NCI-H226 (cell line): ENCODE measurements at regions not wholly inside any gene's neighbourhood (a gene's known extent, or its start where the extent isn't known, plus 50 kb on each side); places are given as distances from the start of the nearest gene placed in this dataset.

Experiments
- DNase-seq: peaks from one replicate; pipeline ENCODE4 v3.0.0-alpha.2; 2015

DNA sequence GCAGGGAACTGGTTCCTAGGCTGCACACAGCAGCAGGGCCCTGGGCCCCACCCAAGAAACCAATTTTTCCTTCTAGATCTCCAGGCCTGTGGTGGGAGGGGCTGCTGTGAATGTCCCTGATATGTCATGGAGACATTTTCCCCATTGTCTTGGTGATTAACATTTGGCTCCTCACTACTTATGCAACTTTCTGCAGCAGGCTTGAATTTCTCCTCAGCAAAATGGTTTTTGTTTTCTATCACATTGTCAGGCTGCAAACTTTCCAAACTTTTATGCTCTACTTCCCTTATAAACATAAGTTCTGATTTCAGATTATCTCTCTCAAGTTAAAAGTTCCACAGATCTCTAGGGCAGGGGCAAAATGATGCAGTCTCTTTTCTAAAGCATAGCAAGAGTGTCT lies 310.2 kb upstream of the PCDH20 start:
- DNase-seq: no peak

DNA sequence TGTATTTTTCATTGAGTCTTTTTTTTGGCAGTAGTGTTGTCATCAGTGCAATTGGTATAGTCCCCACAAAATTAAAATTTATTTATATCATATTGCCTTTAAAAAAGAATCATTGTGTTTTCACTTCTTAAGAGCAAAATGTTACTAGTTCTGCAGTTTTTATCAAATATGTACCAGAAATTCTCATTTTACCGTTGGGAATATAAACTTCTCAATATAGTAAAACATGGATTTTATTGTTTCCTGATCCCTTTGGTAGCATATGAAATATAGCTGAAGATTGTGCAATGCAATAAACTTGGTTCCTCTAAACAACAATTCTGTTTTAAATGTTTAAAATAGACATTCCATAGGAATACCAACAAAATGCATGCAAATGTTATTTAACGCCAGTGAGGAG lies 306.5 kb upstream of the PCDH20 start:
- DNase-seq: no peak

DNA sequence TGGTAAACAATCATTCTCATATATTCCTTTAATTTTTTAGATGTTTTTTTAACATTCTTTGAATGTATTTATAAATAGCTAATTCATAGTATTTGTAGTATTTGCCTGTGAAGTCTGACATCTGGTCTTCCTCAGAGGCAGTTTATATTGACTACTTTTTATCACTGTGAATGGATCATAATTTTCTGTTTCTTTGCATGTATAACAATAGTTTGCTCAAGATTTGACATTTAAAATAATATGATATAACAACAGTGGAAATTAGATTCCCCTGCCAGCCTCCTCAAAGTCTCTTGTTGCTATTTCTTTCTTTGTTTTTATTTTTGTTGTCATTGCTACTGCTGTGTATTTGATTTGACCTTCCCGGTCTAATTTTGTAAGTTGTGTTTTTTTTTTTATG lies 297.0 kb upstream of the PCDH20 start:
- DNase-seq: no peak

DNA sequence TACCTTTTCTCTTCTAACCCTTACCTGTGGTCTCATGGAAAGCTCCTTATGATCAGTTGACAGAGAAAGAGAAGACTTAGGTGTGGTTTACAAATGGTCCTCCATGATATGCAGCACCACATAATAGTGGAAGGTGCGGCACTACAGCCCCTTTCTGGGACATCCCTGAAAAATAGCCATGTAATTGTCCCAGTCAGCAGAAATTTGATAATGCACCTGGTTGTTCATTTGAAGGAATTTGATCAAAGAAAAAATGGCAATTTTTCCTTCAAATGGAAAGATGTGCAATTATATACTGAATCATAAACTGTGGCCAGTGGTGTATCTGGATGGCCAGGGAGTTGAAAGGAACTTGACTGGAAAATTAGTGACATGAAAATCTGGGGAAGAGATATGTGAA lies 293.6 kb upstream of the PCDH20 start:
- DNase-seq: no peak

DNA sequence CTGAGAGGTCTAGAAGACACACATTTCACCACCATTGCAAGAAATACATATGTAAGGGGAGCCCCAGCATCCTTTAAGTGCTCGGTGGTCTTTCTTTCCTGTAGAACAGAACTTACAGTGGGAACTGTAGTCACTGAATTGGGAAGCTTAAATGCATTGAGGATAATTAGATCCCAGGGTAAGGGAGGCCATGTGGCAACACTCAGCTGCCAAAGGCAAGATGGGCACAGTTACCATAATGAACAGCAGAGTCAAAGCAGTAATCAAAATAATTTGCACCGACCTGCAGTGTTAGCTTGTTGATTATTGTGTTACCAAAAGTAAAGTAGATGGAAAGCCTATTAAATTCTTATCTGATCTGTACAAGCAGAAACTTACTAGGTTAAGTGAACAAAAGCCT lies 291.2 kb upstream of the PCDH20 start:
- DNase-seq: no peak

DNA sequence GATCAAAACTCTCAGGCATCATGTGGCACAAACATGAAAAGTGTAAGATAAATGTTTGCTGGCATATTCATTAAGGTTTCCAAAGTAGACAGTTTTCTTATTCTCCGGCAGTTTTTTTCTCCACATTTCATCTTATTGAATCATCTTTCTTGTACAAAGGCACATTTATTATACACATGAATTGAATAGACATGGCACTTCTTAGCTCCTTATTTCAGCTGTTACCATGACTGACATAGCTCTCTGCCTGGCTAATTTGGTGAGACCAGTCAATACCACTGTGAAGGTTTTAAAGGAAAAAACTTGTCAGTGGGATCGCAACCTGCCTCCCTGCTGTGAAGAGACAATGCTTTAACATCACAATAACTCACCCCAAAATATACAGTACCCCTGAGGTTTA lies 285.0 kb upstream of the PCDH20 start:
- DNase-seq: no peak

DNA sequence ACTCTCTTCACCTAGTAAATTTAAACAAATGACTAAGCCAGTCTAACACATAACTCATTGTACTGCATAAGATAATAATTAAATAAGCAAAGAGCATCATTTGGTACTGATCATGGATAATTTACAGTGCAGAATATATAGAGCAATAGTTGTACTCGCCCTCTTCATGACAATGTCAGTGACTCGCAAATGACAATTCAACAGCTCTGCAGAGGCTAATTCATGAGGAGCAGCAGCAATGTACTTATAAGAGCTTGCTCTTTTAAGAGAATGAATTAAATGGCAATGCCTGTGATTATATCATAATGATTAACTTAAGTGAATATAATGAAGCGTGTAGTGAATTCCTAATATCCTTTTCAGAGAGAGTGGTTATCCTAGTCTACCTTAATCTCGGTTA lies 284.5 kb upstream of the PCDH20 start:
- DNase-seq: no peak

DNA sequence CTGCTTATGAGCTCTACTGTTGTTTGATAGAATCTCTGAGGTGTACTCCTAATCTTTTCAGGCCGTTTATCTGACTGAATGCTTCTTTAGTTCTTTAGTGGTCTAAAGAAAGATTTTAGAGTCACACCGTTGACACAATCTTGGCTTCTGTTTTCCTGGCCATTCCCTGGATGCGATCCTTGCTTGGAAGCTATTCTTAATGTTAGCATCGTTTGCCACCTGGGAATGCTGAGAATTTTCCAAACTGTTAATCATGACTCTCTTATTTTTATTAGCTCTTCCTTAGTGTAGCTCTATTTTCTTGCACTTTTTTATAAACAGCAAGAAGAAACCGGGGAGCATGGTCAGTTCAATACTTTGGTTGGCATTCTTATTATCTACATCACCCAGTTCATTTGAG lies 281.0 kb upstream of the PCDH20 start:
- DNase-seq: no peak

DNA sequence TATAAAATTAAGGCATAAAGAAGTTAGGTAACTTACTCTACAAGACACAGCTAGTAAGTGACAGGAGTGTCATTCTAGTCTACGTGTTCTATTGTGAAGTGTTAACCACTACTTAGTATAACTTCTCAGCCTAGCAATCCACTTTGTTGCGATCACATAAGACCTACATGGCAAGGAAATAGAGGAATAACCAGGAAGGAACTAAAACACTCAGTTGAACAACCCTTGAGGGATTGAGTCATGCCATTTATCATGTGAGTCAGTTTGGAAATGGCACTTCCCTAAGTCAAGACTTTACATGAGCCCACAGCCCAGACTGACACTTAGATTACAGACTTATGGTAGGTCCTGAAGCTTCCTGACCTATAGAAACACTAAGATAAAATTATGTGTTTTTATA lies 279.5 kb upstream of the PCDH20 start:
- DNase-seq: no peak

DNA sequence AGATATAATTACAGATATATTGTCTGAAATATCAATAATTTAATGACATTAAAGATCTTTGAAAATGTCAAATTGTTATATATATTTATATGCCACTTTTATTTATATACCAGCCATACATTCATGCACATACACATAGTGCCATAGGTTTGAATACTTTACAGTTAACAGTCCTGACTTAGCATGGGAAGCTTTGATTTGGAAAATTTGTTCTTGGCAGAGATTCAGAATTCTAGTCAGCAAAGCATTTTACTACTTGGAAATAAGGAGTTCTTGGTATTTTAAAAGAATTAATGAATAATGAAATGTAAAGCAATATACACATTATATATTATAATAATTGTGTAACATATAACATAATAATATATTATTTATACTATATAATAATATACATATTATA lies 277.0 kb upstream of the PCDH20 start:
- no peak for DNase-seq

DNA sequence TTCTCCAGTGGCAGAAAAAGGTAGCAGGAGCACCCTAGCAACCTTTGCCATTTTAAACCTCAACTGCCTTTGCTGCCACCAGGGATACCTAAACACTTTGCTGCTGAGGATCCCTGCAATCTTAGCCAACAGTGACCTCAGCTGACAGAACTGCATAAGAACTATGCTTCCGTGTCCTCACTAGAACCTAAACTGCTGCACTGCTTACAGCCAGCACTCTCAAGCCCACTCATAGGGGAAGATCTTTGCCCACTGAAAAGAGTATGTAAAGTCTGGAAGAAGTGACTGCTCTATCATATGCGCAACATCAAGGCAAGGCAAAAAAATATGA lies 270.0 kb upstream of the PCDH20 start:
- DNase-seq: no peak

DNA sequence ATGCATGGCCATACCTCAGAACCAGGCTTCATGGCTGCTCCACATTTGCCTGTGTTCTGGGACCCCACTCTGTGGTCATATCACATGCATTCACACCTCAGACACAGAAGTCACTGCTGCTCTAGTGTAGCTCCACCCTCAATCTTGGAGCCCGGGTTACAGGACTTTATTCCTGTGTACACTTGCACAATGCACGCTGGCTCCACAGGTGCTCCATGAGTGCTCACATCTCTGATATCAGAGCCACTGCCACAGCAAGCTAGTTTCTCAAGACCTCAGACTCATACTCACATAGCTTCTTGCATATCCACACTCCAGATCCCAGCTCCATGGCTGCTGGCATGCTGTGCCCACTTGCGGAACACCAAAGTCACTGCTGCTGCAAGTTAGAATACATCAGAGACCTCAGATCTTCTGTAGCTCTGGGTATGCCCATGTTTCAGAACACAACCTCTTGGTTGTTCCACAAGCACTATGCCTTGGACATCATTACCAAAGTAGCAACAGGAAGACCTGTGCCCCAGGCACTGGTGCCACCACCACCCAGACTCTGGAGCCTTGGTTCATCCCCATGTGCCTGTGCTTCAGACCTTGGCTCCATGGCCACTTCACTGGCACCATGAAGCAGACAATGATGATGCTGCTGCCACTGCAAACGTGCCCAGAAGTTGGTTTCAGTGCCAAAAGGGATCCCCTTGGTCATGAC lies 269.5 kb upstream of the PCDH20 start:
- DNase-seq: no peak

DNA sequence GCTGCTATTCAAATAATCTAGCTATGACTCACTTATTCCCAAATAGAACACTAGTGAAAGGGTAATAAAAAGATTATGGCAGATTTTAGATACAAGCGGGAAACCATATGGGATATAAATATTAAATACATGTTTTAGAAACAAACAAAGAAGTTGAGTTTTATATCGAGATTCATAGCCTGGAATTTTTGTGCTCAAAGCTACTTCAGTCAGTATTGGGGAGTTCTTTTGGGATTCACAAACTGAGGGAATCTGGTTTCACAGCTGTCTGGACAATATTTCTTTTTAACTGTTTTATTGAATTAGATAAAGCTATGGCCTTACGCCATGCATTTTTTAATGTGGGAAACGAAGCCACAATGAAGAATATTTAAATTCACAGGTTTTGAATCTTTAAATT lies 257.1 kb upstream of the PCDH20 start:
- DNase-seq: no peak

DNA sequence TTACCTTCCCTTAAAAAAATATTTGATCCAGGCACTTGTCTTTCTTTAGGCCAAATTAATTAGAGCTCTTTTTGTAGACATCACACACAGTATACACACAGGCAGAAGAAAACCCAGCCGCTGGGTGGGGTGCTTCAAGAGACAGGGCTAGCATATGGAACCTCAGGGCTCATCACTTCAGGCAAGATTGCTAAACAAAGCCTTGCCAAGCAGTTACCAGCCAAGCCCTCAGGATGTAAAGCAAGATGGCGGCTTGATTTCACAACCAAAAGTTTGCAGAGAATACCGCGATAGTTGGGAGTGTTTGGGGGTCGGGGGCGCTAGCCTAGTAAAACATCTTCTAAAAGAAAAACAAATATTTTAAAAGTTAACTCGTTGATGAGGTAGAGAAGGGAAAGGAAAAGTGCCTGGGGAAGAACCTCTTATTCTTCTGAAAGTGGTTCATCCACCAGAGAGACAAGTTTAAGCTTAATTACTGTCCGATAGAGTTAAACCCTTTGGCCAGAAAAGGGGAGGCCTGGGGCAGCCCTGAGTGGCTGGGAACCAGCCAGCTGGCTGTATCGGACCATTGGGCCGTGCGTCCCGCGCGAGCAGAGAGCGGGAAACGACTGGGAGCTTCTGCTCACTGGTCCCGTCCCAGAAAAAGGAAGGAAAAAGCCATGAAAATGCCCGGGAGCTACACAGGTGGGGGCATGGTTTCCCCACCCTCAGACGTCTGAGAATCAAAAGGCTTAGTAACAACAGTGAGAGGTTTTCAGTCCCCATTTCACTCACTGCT lies 254.9 kb upstream of the PCDH20 start:
- no peak for DNase-seq

DNA sequence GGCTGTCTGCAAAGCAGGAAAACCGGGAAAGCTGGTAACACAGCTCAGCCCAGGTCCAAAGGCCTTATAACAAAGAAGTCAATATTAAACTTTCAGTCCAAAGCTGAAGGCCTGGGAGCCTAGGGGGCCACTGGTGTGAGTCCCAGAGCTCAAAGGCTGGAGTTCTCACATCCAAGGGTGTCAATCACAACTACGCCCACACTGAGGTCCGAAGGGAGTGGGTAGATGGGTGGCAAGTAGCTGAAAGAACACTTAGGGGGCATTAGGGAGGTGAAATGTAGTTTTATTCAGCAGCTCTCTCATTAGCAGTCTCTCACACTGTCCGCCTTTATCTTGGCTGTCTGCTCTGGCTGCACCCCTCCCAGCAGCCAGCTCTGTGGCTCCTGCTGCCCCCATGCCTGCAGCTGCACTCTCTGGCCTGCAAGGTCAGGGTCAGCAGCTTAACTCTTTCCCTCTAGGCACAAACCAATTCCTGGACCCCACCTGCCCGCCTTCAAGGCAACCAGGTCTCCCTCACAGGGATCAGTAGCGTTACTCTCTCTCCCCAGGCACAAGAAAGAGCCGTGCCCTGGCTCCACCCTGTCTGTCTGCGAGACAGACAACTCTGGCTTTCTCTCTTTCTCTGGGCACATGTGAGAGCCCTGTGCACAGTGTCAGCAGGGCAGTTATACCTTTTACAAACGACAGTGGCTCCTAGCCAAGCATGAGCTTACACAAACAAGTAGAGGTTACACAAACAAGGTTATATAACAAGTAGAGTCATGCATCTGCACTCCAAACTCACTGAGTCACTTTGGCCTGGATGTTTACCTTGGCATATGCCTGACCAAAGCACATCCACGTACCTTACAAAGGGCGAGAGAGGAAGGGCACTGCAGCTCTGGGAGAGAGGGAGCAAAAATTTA lies 249.4 kb upstream of the PCDH20 start:
- DNase-seq: no peak

DNA sequence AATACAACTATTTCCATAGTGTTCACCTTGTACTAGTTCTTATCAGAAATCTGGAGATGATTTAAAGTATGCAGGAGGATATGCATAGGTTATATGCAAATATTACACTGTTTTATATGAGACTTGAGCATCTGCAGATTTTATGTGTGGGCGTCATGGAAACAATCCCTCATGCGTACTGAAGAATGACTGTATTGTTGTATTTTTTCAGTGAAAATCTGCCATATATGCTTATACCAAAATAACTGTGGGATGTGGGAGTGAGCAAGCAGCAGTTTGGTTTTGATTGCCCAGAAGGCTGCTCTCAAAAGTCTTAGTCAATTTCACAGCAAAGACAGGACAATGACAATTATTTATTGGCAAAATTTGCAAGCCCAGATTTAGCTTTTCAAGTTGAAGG lies 238.8 kb upstream of the PCDH20 start:
- no peak for DNase-seq

DNA sequence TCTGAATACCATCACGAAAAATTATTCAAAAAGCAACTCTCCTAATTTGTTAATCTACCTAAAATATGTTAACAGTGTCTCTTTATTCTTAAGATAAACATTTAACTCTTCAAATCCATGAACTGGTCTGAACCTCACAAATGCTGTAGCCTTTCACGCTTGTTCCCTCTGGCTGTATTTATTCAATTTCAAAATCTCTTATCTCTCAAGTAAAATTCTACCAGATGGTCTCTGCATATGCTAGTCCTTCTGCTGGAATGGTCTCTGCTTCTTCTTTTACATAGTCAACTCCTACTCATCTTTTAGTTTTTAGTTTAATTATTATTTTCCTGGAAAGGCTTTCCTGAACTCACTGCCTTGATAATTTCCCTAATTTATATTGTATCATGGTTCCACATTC lies 232.9 kb upstream of the PCDH20 start:
- no peak for DNase-seq

DNA sequence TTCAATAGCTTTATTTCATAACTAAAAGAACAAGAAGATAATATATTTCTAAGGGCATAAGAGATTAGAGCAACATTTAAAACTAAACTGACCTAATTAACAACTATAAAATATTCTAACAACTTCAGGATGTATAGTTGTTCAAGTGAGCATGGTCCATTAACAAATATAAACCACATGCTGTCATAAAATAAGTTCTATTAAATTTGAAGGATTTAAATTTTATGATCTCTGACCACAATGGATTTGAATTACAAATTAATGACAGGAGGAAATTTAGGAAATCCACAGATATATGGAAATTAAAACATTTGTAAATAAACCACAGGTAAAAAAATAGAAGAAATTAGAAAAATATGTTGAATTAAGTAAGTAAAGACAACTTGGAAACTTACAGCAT lies 196.5 kb upstream of the PCDH20 start:
- DNase-seq: no peak

DNA sequence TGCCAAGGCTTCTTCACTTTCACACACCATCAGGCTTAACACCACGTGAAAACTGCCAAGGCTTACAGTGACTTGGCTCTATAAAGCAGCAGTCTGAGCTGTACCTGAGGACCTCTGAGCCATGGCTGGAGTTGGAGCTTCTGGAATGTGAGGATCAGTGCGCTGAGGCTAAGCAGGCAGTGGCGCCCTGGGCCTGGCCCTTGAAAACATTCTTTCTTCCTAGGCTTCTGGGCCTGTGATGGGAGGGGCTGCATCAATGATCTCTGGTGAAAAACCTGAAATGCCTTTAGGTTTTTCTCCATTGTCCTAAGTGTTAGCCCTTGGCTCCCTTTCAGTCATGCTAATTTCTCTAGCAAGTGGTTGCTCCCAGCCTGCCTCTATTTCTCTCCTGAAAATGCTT lies 192.5 kb upstream of the PCDH20 start:
- DNase-seq: no peak

DNA sequence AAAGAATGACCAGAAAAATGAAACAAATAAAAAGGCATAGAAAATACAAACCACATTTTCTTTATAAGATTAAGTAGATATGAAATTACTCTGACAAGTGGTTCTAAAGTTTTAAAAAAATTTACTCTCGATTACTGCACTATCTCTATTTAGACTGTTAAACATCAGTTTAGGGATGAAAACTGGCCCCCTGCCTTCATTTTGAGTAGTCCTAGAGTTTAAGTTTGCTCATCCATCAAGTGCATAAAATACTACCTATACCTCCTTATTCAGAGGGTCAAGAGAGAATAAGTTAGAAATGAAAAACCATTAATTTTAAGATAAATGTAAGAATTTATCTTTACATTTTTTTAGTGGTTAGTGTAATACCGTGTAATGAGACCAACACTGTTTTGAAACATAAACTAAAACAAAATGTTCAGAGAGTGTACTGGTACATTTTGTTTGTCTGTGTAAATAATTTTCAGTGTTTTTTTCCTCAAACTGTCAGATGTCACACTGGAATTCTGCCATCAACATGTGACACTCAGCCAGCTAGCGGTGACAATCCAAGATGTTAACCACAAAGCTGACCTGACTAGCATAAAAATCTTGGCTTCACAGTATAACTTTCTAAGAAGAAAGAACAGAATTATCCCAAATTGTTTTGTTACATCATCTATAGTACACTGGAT lies 184.8 kb upstream of the PCDH20 start:
- no peak for DNase-seq

DNA sequence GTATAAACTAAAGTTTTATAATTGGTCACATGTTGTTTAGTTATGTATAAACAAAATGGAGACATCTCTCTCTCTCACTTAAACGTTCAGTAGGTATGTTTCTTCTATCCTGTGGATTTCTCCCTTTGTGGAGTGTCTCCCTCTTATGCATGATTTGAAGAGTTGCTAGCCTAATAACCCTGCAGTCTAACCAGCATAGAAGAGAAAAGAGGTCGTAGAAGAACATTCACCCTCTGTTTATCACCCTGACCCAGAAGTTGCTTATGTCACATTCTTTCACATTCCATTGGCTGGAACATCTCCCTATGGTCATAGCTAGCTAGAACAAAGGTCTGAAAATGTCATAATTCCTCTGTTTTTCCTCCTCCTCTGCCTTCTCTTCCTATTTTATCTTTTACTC lies 176.8 kb upstream of the PCDH20 start:
- DNase-seq: no peak

DNA sequence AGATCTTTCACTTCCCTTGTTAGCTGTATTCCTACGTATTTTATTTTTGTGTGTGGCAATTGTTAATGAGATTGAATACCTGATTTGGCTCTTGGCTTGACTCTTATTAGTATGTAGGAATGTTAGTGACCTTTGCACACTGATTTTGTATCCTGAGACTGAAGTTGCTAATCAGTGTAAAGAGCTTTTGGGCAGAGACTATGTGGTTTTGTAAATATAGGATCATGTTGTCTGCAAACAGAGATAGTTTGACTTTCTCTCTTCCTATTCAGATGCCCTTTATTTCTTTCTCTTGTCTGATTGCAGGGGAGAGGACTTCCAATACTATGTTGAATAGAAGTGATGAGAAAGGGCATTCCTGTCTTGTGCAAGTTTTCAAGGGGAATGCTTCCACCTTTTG lies 160.3 kb upstream of the PCDH20 start:
- no peak for DNase-seq

DNA sequence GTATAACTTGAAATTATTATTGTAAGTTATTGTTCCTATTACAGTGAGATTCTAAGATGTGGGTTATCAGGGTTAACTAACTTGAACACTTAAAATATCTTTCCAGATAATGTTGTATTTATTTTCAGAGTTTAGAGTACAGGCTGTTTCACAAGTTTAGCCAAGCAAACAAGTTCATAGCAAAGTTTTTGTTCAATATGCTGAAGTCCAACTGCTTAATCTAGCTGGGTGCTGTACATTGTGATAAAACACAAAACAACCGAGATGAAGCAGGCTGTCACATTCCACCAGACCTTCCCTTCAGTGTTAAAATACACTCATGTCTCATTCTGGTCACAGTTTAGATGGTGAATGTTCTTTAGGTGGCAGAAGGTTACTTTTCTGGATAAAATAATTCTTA lies 148.0 kb upstream of the PCDH20 start:
- no peak for DNase-seq
